ENCODE measurements at regions not wholly inside any gene's neighbourhood (a gene's known extent, or its start where the extent isn't known, plus 50 kb on each side); places are given as distances from the start of the nearest gene placed in this dataset.
A peak's percentile ranks its signal among the peaks of the same experiment; 100 is the strongest.
"Not testable (repeated sequence)": the region's sequence is repeated elsewhere in the genome, so short reads cannot be mapped to it uniquely, and the experiment has no call there.

DNA sequence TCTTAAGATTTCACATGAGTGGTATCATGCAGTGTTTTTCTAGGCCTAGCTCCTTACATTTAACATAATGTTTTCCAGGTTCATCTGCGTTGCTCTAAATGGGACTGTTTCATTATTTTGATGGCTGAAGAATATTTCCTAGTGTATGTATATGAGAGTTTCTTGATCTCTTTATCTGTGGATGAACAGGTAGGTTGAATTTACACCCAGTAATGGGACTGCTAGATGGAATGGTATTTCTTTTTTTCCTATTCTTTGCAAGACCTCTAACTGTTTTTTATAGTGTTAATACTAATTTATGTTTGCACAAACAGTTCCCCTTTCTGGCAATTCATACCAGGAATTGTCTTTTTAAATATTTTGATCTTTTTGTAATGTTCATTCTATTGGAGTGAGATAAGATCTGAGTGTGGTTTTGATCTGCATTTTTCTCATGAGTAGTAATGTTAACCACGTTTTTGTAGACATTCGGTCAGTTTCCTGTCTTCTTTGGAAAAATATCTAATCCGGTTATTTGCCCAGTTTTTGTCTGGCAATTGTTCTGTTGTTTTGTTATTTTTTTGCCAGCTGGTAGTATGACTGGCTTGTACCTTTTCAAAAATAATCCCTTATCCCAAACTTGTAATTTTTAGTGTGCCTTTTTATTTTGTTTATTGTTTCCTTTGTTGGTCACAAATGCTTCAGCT, 157.1 kb downstream of the CCDC74A start:
- Mint-ChIP-seq H3K4me1 (ENCODE audit: insufficient read depth, unreplicated experiment) (peaks cover 27% of the 10 kb centered on the region), H3K4me3 (ENCODE audit: unreplicated experiment) (peak overlapping the region; percentile 59), H3K36me3 (ENCODE audit: insufficient read depth, unreplicated experiment) (peaks cover 17% of the 10 kb centered on the region), H3K27ac (ENCODE audit: low read depth, unreplicated experiment) (peak overlapping the region; percentile 82)
- POLR2A ChIA-PET; H3K9me3 Mint-ChIP-seq (ENCODE audit: unreplicated experiment); BruUV-seq (replicated peaks); H3K27me3 Mint-ChIP-seq (ENCODE audit: insufficient read depth, unreplicated experiment); intact Hi-C loops (cut with micrococcal nuclease): not testable (repeated sequence)
- peak; percentile 36 for DNase-seq (ENCODE audit: unreplicated experiment)
- CTCF ChIA-PET = interaction anchor here (2.2 kb wide), 1 partner anchor 13 kb away, joined by 8 read pairs; no protein-coding TSS in a partner anchor

GRCh38 chr2:131686164-131686893, 158.6 kb downstream of the CCDC74A start:
- CTCF ChIA-PET = interaction anchor here (0.6 to 2.2 kb wide), 3 partner anchors 14 to 1467 kb away, joined by 3 to 8 read pairs (median 3); no protein-coding TSS in a partner anchor
- BruUV-seq (replicated peaks); POLR2A ChIA-PET; intact Hi-C loops (cut with micrococcal nuclease); DNase-seq (ENCODE audit: unreplicated experiment); H3K4me3 Mint-ChIP-seq (ENCODE audit: unreplicated experiment); H3K27me3 Mint-ChIP-seq (ENCODE audit: insufficient read depth, unreplicated experiment); H3K9me3 Mint-ChIP-seq (ENCODE audit: unreplicated experiment): not testable (repeated sequence)
- H3K27ac Mint-ChIP-seq (ENCODE audit: low read depth, unreplicated experiment) = peak overlapping the region; percentile 82
- peaks cover 28% of the 10 kb centered on the region for H3K36me3 Mint-ChIP-seq (ENCODE audit: insufficient read depth, unreplicated experiment)
- H3K4me1 Mint-ChIP-seq (ENCODE audit: insufficient read depth, unreplicated experiment) = peaks cover 22% of the 10 kb centered on the region

GRCh38 chr2:131686894-131687238, 159.2 kb downstream of the CCDC74A start:
- DNase-seq (ENCODE audit: unreplicated experiment); CTCF ChIA-PET; intact Hi-C loops (cut with micrococcal nuclease); H3K27me3 Mint-ChIP-seq (ENCODE audit: insufficient read depth, unreplicated experiment); H3K27ac Mint-ChIP-seq (ENCODE audit: low read depth, unreplicated experiment); H3K4me3 Mint-ChIP-seq (ENCODE audit: unreplicated experiment); POLR2A ChIA-PET; BruUV-seq (replicated peaks): not testable (repeated sequence)
- Mint-ChIP-seq H3K36me3 (ENCODE audit: insufficient read depth, unreplicated experiment) (peaks cover 28% of the 10 kb centered on the region), H3K9me3 (ENCODE audit: unreplicated experiment) (peaks cover 11% of the 10 kb centered on the region), H3K4me1 (ENCODE audit: insufficient read depth, unreplicated experiment) (peaks cover 20% of the 10 kb centered on the region)

GRCh38 chr2:131689066-131689465, 161.4 kb downstream of the CCDC74A start:
- CTCF ChIA-PET = interaction anchor here (3.2 kb wide), 1 partner anchor 16 kb away, joined by 17 read pairs; no protein-coding TSS in a partner anchor
- Mint-ChIP-seq H3K36me3 (ENCODE audit: insufficient read depth, unreplicated experiment) (peaks cover 28% of the 10 kb centered on the region), H3K9me3 (ENCODE audit: unreplicated experiment) (peaks cover 11% of the 10 kb centered on the region), H3K4me1 (ENCODE audit: insufficient read depth, unreplicated experiment) (peaks cover 14% of the 10 kb centered on the region)
- H3K27ac Mint-ChIP-seq (ENCODE audit: low read depth, unreplicated experiment); DNase-seq (ENCODE audit: unreplicated experiment); POLR2A ChIA-PET; intact Hi-C loops (cut with micrococcal nuclease); BruUV-seq (replicated peaks); H3K4me3 Mint-ChIP-seq (ENCODE audit: unreplicated experiment); H3K27me3 Mint-ChIP-seq (ENCODE audit: insufficient read depth, unreplicated experiment): not testable (repeated sequence)

GRCh38 chr2:131711268-131711667, 183.6 kb downstream of the CCDC74A start:
- H3K4me3 Mint-ChIP-seq (ENCODE audit: unreplicated experiment); H3K27me3 Mint-ChIP-seq (ENCODE audit: insufficient read depth, unreplicated experiment); POLR2A ChIA-PET; CTCF ChIA-PET; DNase-seq (ENCODE audit: unreplicated experiment); BruUV-seq (replicated peaks); H3K36me3 Mint-ChIP-seq (ENCODE audit: insufficient read depth, unreplicated experiment); H3K27ac Mint-ChIP-seq (ENCODE audit: low read depth, unreplicated experiment); H3K4me1 Mint-ChIP-seq (ENCODE audit: insufficient read depth, unreplicated experiment); H3K9me3 Mint-ChIP-seq (ENCODE audit: unreplicated experiment); intact Hi-C loops (cut with micrococcal nuclease): not testable (repeated sequence)

DNA sequence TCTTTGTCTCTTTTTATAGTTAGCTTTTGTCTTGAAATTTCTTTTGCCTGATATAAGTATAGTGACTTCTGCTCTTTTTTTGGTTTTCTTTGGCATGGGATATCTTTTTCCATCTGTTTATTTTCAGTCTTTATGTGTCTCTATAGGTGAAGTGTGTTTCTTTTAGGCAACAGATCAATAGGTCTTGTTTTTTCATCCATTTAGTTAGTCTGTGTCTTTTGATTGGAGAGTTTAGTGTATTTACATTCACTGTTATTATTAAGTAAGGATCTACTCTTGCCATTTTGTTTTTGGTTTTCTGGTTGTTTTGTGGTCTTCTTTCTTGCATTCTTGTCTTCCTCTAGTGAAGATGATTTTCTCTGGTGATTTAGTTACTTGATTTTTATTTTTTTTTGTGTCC, 190.2 kb downstream of the CCDC74A start:
- intact Hi-C loops (cut with micrococcal nuclease); H3K36me3 Mint-ChIP-seq (ENCODE audit: insufficient read depth, unreplicated experiment); POLR2A ChIA-PET; H3K4me1 Mint-ChIP-seq (ENCODE audit: insufficient read depth, unreplicated experiment); CTCF ChIA-PET; H3K4me3 Mint-ChIP-seq (ENCODE audit: unreplicated experiment); H3K27me3 Mint-ChIP-seq (ENCODE audit: insufficient read depth, unreplicated experiment); H3K9me3 Mint-ChIP-seq (ENCODE audit: unreplicated experiment); DNase-seq (ENCODE audit: unreplicated experiment); BruUV-seq (replicated peaks); H3K27ac Mint-ChIP-seq (ENCODE audit: low read depth, unreplicated experiment): not testable (repeated sequence)

GRCh38 chr2:131721163-131721562, 193.5 kb downstream of the CCDC74A start:
- POLR2A ChIA-PET; intact Hi-C loops (cut with micrococcal nuclease); DNase-seq (ENCODE audit: unreplicated experiment); H3K27ac Mint-ChIP-seq (ENCODE audit: low read depth, unreplicated experiment); H3K36me3 Mint-ChIP-seq (ENCODE audit: insufficient read depth, unreplicated experiment); BruUV-seq (replicated peaks); H3K4me3 Mint-ChIP-seq (ENCODE audit: unreplicated experiment); H3K27me3 Mint-ChIP-seq (ENCODE audit: insufficient read depth, unreplicated experiment); CTCF ChIA-PET; H3K4me1 Mint-ChIP-seq (ENCODE audit: insufficient read depth, unreplicated experiment); H3K9me3 Mint-ChIP-seq (ENCODE audit: unreplicated experiment): not testable (repeated sequence)

DNA sequence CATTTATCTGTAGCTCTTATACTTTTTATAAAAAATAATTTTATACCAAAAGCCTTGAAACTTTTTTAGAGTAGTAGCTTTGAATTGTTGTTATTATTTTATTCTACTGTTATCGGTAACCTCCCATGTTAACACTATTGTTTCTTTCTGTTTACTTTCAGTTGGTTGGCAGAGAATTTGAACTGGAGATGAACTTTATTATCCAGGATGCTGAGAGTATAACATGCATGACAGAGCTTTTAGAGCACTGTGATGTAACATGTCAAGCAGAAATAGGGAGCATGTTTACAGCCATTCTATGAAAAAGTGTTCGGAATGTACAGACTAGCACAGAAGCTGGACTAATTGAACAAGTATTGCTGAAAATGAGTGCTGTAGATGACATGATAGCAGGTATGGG, 194.6 kb downstream of the CCDC74A start:
- BruUV-seq (replicated peaks); intact Hi-C loops (cut with micrococcal nuclease); H3K27ac Mint-ChIP-seq (ENCODE audit: low read depth, unreplicated experiment); H3K4me3 Mint-ChIP-seq (ENCODE audit: unreplicated experiment); H3K4me1 Mint-ChIP-seq (ENCODE audit: insufficient read depth, unreplicated experiment); H3K27me3 Mint-ChIP-seq (ENCODE audit: insufficient read depth, unreplicated experiment); H3K9me3 Mint-ChIP-seq (ENCODE audit: unreplicated experiment); H3K36me3 Mint-ChIP-seq (ENCODE audit: insufficient read depth, unreplicated experiment); POLR2A ChIA-PET; DNase-seq (ENCODE audit: unreplicated experiment): not testable (repeated sequence)
- CTCF ChIA-PET = interaction anchor here (0.7 kb wide), 1 partner anchor 1418 kb away, joined by 3 read pairs; no protein-coding TSS in a partner anchor

Data from MCF 10A (cell line).